ENCODE measurements at regions not wholly inside any gene's neighbourhood (a gene's known extent, or its start where the extent isn't known, plus 50 kb on each side); places are given as distances from the start of the nearest gene placed in this dataset.

GRCh38 chr2:12658310-12658945 is 58.3 kb upstream of the TRIB2 start:
- Histone ChIP-seq H3K4me1 (peaks cover 0 to 10% (median 6%) of the 10 kb centered on the region in 12 donors), H3K36me3 (no peaks in the 10 kb centered on the region), H3K27me3 (no peaks in the 10 kb centered on the region), H3K27ac (no peak overlapping the region), H3K9me3 (no peaks in the 10 kb centered on the region), H3K4me3 (no peak overlapping the region)
- TF ChIP-seq POLR2A (IDR thresholded peaks at IDR 0.05): no peak
- no peak for TF ChIP-seq CTCF (IDR thresholded peaks at IDR 0.05)
- 94 to 97% (median 96%) methylated on average over 3 of the region's 3 CpGs for WGBS, 4 donors
- DNase-seq (no peak), ATAC-seq (no peak)
- intact Hi-C loops (cut with DNase I): no loop called here

GRCh38 chr2:12661489-12661888 is 55.2 kb upstream of the TRIB2 start:
- intact Hi-C loops (cut with DNase I): no loop called here
- no peak for DNase-seq

GRCh38 chr2:12663306-12664037 is 53.3 kb upstream of the TRIB2 start:
- no peak overlapping the region for H3K4me3 ChIP-seq
- H3K4me1 ChIP-seq: peaks cover 0 to 29% (median 14%) of the 10 kb centered on the region in 12 donors
- H3K27me3 ChIP-seq: no peaks in the 10 kb centered on the region
- peaks cover 0 to 27% (median 13%) of the 10 kb centered on the region in 12 donors for H3K9me3 ChIP-seq
- intact Hi-C loops (cut with DNase I): no loop called here
- DNase-seq: peak in 2 of 5 donors; percentile 15 to 31
- peak overlapping the region in 10 of 12 donors; percentile 2 to 61 (median 25) for H3K27ac ChIP-seq
- no peaks in the 10 kb centered on the region for H3K36me3 ChIP-seq
- TF ChIP-seq CTCF (IDR thresholded peaks at IDR 0.05) (no peak), POLR2A (IDR thresholded peaks at IDR 0.05) (no peak)
- WGBS, 4 donors: 29 to 57% (median 36%) methylated on average over 11 of the region's 11 CpGs
- peak; percentile 75 to 88 (median 84) for ATAC-seq

More at GRCh38 chr2:12661489-12661888, 55.2 kb upstream of the TRIB2 start:
- ATAC-seq: no peak
- Histone ChIP-seq H3K4me3 (no peak overlapping the region), H3K36me3 (no peaks in the 10 kb centered on the region), H3K4me1 (peaks cover 0 to 29% (median 14%) of the 10 kb centered on the region in 12 donors), H3K27me3 (no peaks in the 10 kb centered on the region), H3K27ac (no peak overlapping the region), H3K9me3 (peaks cover 0 to 13% (median 7%) of the 10 kb centered on the region in 12 donors)
- WGBS, 4 donors: 95 to 100% (median 99%) methylated on average over 1 of the region's 1 CpG
- TF ChIP-seq POLR2A (IDR thresholded peaks at IDR 0.05): no peak

GRCh38 chr2:12665334-12665733 is 51.4 kb upstream of the TRIB2 start:
- DNase-seq: peak in 3 of 5 donors; percentile 24 to 34 (median 31)

More at GRCh38 chr2:12665334-12665733, 51.4 kb upstream of the TRIB2 start:
- intact Hi-C loops (cut with DNase I): loop anchor here in 1 of 10 donors (5.0 kb wide), 1 partner anchor 42 kb away; no protein-coding TSS in a partner anchor
- H3K27ac ChIP-seq: peak overlapping the region in 4 of 12 donors; percentile 0 to 39 (median 30)
- H3K4me1 ChIP-seq: peaks cover 0 to 29% (median 14%) of the 10 kb centered on the region in 12 donors
- TF ChIP-seq CTCF (IDR thresholded peaks at IDR 0.05): no peak
- TF ChIP-seq POLR2A (IDR thresholded peaks at IDR 0.05): no peak
- no peaks in the 10 kb centered on the region for H3K27me3 ChIP-seq
- peak; percentile 17 to 89 (median 81) for ATAC-seq
- no peaks in the 10 kb centered on the region for H3K36me3 ChIP-seq
- H3K9me3 ChIP-seq: peaks cover 0 to 27% (median 13%) of the 10 kb centered on the region in 12 donors
- H3K4me3 ChIP-seq: no peak overlapping the region
